Ammon's horn (tissue), 1 donor: ENCODE measurements at regions not wholly inside any gene's neighbourhood (a gene's known extent, or its start where the extent isn't known, plus 50 kb on each side); places are given as distances from the start of the nearest gene placed in this dataset.
"Not testable (repeated sequence)": the region's sequence is repeated elsewhere in the genome, so short reads cannot be mapped to it uniquely, and the experiment has no call there.

ENCODE experiments used
- DNase-seq: peaks from one replicate; pipeline ENCODE4 v3.0.0-alpha.2; 2016; ENCODE audit warnings: low spot score

DNA sequence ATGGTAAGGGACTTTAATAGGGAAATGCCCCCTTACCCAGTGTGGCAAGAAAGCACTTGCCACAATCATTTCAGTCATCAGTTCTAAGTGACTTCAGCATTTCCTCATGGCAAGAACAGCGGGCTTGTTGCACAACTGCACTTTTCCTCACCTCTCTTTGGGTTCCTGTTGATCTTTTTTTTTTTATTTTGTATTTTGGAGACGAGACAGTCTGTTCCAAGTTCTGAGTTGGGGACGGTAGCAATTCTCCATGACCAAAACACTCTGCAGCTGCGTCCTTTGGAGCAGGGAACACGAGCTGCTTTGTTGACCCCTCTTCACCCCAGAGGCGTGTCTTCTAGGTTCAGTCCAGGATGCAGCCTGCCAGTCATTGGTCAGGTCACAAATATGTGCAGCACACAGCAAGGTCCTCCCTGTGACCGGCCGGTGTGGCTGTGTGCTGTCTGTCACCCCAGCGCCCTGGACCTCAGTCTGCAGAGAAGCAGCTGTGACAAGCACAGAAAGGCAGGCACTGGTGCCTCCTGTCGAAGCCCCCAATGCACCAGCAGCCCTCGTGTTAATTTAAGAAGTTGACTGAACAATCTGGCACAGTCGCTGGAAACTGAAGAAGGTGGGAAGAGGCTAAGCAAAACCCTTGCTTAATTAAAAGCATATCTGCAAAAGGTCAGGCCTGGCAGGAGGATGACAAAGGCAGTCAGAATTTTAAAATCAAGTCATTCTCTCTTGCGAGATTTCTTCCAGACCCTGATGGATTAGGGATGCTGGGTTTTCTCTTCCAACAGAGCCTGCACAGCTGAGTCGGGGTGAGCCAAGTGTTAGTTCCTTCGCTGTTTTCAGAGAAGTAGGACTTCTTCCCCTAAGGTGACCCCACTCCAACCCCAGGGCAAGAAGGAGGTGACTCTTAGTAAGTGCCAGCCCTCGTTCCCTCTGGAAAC lies 96.7 kb upstream of the COPS8 start:
- no peak for DNase-seq

GRCh38 chr2:236990552-236990951 lies 95.1 kb upstream of the COPS8 start:
- DNase-seq = no peak

- DNase-seq = no peak
Observed at GRCh38 chr2:236991874-236992273, 93.8 kb upstream of the COPS8 start.

DNA sequence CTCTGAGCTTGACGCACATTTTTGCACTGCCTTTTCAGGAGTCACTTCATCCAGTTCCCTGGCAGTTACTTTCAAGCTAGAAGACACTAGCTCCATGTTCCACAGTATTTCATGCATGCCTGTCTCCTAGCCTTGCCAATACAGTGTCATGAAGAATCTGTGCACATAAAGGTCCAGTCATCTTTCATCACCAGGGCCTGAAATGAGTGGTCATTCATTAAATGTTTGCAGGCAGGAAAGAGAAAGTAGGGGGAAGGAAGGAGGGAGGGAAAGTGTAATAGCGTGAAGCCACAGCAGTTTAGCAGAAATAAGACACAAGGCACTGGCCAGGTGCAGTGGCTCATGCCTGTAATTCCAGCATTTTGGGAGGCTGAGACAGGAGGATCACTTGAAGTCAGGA lies 92.4 kb upstream of the COPS8 start:
- DNase-seq = no peak

- no peak for DNase-seq
Observed at GRCh38 chr2:236994361-236994760, 91.3 kb upstream of the COPS8 start.

- no peak for DNase-seq
Observed at GRCh38 chr2:236997069-236997715, 88.5 kb upstream of the COPS8 start.

DNA sequence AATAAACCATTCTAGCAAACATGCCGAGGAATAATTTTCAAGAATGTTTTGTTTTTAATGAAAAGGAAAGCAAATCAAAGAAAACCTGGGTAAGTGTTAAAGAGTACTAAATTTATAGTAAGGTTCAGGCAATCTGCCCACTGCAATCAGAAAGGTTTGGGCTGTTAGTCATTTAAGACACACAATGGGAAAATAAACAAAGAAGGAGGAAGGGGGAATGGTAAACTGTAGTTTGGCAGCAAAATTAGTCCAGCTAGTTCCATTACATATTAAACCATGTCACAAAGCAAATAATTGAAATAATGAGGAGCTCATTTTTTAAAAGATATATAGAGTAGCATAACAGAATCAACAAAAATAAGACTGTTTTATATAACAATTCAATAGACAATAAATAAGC lies 87.5 kb upstream of the COPS8 start:
- no peak for DNase-seq

- no peak for DNase-seq
Observed at GRCh38 chr2:236998758-236999157, 86.9 kb upstream of the COPS8 start.

DNA sequence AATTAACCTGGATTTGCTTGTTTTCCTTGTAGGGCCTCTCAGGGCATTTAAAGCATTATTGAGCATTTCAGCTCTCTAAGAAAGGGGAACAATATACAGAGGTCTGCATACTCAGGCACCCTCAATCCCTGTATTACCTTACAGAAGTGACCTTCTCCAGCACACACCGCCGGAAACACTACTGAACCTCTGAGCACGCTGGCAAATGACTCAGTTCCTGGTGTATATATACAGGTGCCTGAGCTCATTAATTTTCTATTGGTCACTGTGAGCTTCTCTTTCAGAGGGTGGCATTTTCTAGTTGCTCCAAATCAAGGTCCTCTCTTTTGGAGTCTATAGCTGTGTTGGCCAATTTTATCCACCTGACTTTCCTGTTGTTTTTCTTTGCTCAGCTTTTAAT lies 85.2 kb upstream of the COPS8 start:
- DNase-seq = no peak

DNA sequence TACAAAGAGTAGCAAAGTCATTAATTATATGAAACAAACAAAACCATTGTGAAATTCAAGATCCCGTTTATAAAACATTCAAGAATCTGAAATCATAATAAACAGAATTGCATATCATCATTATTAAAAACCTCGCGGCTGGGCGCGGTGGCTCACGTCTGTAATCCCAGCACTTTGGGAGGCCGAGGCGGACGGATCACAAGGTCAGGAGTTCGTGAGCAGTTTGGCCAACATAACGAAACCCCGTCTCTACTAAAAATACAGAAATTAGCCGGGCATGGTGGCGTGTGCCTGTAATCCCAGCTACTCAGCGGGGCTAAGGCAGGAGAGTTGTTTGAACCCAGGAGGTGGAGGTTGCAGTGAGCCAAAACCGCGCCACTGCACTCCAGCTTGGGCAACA lies 80.3 kb upstream of the COPS8 start:
- DNase-seq = not testable (repeated sequence)

GRCh38 chr2:237011206-237011795 lies 74.4 kb upstream of the COPS8 start:
- DNase-seq = no peak

DNA sequence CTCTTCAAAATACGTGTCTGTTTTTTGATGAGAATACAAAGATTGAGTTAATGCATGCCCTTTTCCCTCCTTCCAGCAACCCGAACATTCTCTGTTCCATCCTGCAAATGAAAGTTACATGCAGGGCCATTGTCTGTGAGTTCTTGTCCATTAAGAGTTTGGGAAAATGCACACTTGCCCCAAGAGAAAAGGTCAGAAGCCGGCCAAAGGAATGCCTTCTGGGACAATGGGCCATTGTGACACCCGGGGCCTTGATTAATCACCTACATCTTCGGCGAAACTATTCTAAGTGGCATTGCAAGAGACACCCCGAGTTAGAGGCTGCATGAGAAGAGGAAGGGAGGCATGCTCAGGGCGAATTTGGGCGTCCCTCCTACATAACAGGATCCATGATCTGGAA lies 73.7 kb upstream of the COPS8 start:
- no peak for DNase-seq

- DNase-seq = no peak
Observed at GRCh38 chr2:237012577-237013267, 73.0 kb upstream of the COPS8 start.

DNA sequence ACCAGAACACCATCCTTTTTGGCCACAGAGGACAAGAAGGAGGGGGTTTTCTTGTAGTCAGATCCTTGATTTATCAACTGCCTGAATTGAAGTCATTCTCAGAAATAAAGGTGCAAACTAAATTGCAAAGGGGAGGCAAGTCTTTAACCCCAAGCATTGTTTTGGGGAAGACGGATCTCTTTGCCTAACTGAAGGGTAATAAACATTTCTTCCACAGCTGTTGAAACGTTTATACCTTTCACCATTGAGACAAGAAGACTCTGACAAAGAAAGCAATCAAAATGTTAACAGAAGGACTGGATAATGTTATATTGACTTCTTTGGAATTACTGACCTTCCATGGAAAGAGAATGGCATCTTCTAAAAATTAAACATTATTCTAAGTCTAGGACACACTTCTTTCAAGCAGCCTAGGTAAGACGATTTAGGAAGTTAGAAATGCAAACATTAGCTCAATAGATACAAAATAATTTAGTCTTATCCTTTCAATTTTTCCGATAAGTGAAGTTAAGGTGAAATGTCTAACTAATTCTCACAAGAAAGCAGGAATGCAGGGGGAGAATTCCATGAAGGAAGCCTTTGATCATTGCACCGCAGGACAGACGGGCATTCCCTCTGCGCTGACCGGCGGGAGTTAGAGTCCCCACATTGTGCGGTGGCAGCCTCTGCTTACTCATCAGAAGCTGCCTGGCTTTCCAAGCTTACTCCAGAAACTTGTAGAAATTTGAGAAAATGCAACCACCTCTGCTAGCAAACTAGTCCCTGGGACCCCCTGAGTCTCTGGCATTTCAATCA lies 69.4 kb upstream of the COPS8 start:
- no peak for DNase-seq

- no peak for DNase-seq
Observed at GRCh38 chr2:237020090-237020489, 65.6 kb upstream of the COPS8 start.

DNA sequence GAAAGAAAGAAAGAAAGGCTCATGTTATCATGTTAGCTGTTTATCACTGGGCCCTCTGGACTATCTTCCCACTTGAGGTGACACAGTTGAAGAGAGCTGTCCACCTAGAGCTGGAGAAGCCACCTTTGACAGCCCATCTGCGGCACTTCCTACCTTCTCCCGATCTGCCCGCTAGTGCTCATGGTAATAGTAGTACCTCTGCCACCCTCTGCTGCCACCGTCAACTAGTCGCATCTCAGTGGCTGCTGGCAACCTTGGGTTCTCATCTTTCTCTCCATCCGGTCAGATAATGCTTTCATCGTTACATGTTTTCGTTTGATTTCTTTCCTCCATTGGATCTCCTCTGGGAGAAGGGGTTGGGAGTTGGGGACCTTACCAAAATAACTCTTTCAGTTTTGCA lies 63.2 kb upstream of the COPS8 start:
- DNase-seq = no peak

DNA sequence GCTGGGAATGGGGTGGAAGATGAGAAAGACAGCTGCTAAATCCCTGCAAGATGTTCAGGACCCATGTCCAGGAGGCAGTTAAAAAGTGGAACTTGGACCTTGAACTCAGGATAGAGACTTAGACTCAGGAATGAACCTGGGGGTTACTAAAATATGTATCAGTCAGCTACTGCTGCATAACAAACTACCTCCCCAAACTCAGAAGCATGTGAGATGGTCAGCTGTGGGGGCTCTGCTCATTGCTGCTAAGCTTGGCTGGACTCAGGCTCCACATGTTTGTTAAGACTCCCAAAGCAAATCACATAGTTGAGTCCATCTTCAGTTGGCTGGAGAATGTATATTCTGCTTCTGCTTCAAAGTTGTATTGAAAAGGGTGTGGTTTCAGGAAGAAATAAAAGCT lies 61.4 kb upstream of the COPS8 start:
- no peak for DNase-seq

- no peak for DNase-seq
Observed at GRCh38 chr2:237025090-237025865, 60.4 kb upstream of the COPS8 start.

DNA sequence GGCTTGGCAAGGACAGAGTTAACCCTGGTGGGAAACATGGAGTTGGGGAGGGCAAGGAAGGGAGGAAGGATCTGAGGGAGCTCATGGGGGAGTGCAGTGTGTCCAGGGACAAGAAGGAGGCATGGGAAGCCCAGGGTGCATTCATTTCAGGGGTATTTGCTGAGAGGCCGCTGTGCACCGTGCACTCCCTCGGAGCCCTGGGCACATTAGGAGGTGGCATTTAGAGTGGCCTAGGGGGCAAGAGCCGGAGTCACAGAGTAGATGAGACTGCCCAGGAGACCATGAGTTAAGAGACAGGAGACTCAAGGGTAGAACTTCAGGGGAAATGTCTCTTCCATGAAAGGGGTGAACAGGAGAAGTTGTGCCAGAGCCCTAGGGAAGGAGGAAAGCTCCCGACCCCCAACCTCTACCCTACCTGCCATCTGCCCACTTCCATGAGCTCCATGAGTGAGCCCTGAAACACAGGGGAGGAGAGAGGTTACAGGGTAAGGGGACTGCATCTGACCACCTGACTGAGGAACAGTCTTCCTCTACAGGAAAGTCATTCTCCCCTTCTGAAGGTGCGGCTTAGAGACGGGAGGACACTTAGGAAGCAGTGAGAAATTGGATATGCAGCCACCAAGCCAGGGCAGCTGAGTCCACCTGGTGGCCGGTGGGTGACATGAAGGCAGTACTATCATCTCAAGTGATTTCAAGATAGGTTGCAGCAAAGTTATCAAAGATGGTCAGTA lies 58.5 kb upstream of the COPS8 start:
- DNase-seq = peak; percentile 78

DNA sequence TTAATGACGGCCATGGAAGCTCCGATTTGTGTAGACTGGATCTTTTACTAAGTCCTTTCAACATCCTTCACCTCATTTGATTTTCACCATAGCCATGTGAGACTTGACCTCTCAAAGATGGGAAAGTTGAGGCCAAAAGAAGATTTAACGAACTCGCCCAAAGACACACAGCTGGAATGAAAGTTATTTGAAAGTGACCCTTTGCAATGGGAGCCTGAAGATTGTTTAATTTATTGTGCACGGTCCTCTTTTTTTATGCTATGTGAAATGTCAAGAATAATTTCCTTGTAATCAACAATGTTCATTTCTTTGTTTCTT lies 58.0 kb upstream of the COPS8 start:
- no peak for DNase-seq
